Right lobe of liver (tissue), 4 donors: ENCODE measurements at regions not wholly inside any gene's neighbourhood (a gene's known extent, or its start where the extent isn't known, plus 50 kb on each side); places are given as distances from the start of the nearest gene placed in this dataset.

Experiments
- CTCF ChIP-seq, 4 donors: fragments of 200-600 bp in 3 of 4; fragments of 450-650 bp in 1 of 4; IDR thresholded peaks; one replicate each; pipeline versions ENCODE4 v1.5.1 to v1.8.0; 2016 to 2022; ENCODE audit warnings: antibody characterized with exemption in 4 of 4, mild to moderate bottlenecking in 2 of 4
- POLR2A ChIP-seq: fragments of 450-650 bp; IDR thresholded peaks from one replicate; pipeline ENCODE4 v1.6.1; 2017; ENCODE audit warnings: antibody characterized with exemption, mild to moderate bottlenecking
- donor health status: DM: no; HTN: no; CAD: no.
- donor health status: DM: no; HTN: no; CAD: no.
- donor health status: DM: no; HTN: yes; CAD: no.

GRCh38 chr18:73476031-73476430 lies 608.2 kb upstream of the NETO1 start:
- no peak for TF ChIP-seq POLR2A
- TF ChIP-seq CTCF (IDR thresholded peaks at IDR 0.05) = no peak
